ENCODE measurements at regions not wholly inside any gene's neighbourhood (a gene's known extent, or its start where the extent isn't known, plus 50 kb on each side); places are given as distances from the start of the nearest gene placed in this dataset.

- TF ChIP-seq CTCF (IDR thresholded peaks at IDR 0.05; ENCODE audit: control extremely low read depth, extremely low read depth, low read depth, missing control alignments): no peak
These were observed 500.1 kb upstream of the ZMIZ1 start for GRCh38 chr10:78568620-78569019.

GRCh38 chr10:78570633-78571235, 498.0 kb upstream of the ZMIZ1 start:
- ChIA-PET CTCF (no interaction called here), POLR2A (no interaction called here)
- no peak for DNase-seq (ENCODE audit: extremely low spot score)
- no peak for TF ChIP-seq CTCF (IDR thresholded peaks at IDR 0.05; ENCODE audit: control extremely low read depth, extremely low read depth, low read depth, missing control alignments)

More at GRCh38 chr10:78568620-78569019, 500.1 kb upstream of the ZMIZ1 start:
- ChIA-PET POLR2A (no interaction called here), CTCF (interaction anchor here (0.9 to 1.8 kb wide), 2 partner anchors 15 kb away, joined by 3 to 7 read pairs; no protein-coding TSS in a partner anchor)
- no peak for DNase-seq (ENCODE audit: extremely low spot score)

GRCh38 chr10:78571286-78571685, 497.5 kb upstream of the ZMIZ1 start:
- DNase-seq (ENCODE audit: extremely low spot score): no peak
- ChIA-PET POLR2A (no interaction called here), CTCF (no interaction called here)
- TF ChIP-seq CTCF (IDR thresholded peaks at IDR 0.05; ENCODE audit: control extremely low read depth, extremely low read depth, low read depth, missing control alignments): no peak

GRCh38 chr10:78571891-78572290, 496.9 kb upstream of the ZMIZ1 start:
- no peak for DNase-seq (ENCODE audit: extremely low spot score)

GRCh38 chr10:78572565-78572964, 496.2 kb upstream of the ZMIZ1 start:
- no peak for TF ChIP-seq CTCF (IDR thresholded peaks at IDR 0.05; ENCODE audit: control extremely low read depth, extremely low read depth, low read depth, missing control alignments)
- no peak for DNase-seq (ENCODE audit: extremely low spot score)
- ChIA-PET POLR2A (no interaction called here), CTCF (no interaction called here)

More at GRCh38 chr10:78571891-78572290, 496.9 kb upstream of the ZMIZ1 start:
- ChIA-PET CTCF (no interaction called here), POLR2A (no interaction called here)
- TF ChIP-seq CTCF (IDR thresholded peaks at IDR 0.05; ENCODE audit: control extremely low read depth, extremely low read depth, low read depth, missing control alignments): no peak

GRCh38 chr10:78574547-78574946, 494.2 kb upstream of the ZMIZ1 start:
- no peak for DNase-seq (ENCODE audit: extremely low spot score)
- CTCF ChIA-PET: no interaction called here
- POLR2A ChIA-PET: no interaction called here
- no peak for TF ChIP-seq CTCF (IDR thresholded peaks at IDR 0.05; ENCODE audit: control extremely low read depth, extremely low read depth, low read depth, missing control alignments)

Measured in GM10248 (cell line).